IMR-90 (cell line): ENCODE measurements at regions not wholly inside any gene's neighbourhood (a gene's known extent, or its start where the extent isn't known, plus 50 kb on each side); places are given as distances from the start of the nearest gene placed in this dataset.
A peak's percentile ranks its signal among the peaks of the same experiment; 100 is the strongest.

ENCODE experiments used
- ATAC-seq: fragments of 200-7000 bp; cut with Tn5 transposase; 2 replicates; pipeline ENCODE4 v1.9.1; 2020; ENCODE audit warnings: low read depth, mild to moderate bottlenecking, moderate library complexity
- BruUV-seq: library from RNA; stranded (reverse); fragments of 400-500 nt; replicated peaks from 2 replicates; lab custom pipeline; 2021; lab: Mats Ljungman, UMichigan
- CTCF ChIA-PET: fragments of 300-600 bp; formaldehyde crosslinking; extraction: SDS; loops from one replicate; lab custom pipeline; 2021; ENCODE audit warnings: antibody characterized with exemption; lab: Yijun Ruan, JAX
- POLR2A ChIA-PET: fragments of 300-600 bp; sonication (Branson Sonifier 250); formaldehyde crosslinking; loops from one replicate; lab custom pipeline; 2022; ENCODE audit warnings: antibody characterized with exemption; ENCODE audit not compliant: unreplicated experiment; lab: Charles Lee
- DNase-seq: peaks from one replicate; pipeline ENCODE4 v3.0.0; 2013
- H2AFZ ChIP-seq: replicated peaks from 2 replicates; pipeline ENCODE3; 2013; ENCODE audit warnings: low read length, mild to moderate bottlenecking; ENCODE audit not compliant: poor library complexity
- H2AK5ac ChIP-seq: 2 replicates; pipeline ENCODE4 v1.6.1; 2013; ENCODE audit warnings: low read depth, low read length, inconsistent platforms
- H2AK9ac ChIP-seq: replicated peaks from 2 replicates; pipeline ENCODE3; 2013; ENCODE audit warnings: mild to moderate bottlenecking, low read depth, low read length, moderate library complexity; ENCODE audit not compliant: poor library complexity
- H2BK120ac ChIP-seq: 2 replicates; pipeline ENCODE4 v1.6.1; 2013; ENCODE audit warnings: low read depth, low read length, inconsistent platforms
- H2BK15ac ChIP-seq: 3 replicates; pipeline ENCODE4 v1.6.1; 2013; ENCODE audit warnings: low read depth, low read length, inconsistent platforms
- H2BK20ac ChIP-seq: 2 replicates; pipeline ENCODE4 v1.6.1; 2013; ENCODE audit warnings: low read depth, mild to moderate bottlenecking, inconsistent platforms, low read length, moderate library complexity
- H2BK5ac ChIP-seq: 2 replicates; pipeline ENCODE4 v1.6.1; 2013; ENCODE audit warnings: mild to moderate bottlenecking, low read depth, low read length, inconsistent platforms; ENCODE audit not compliant: poor library complexity, severe bottlenecking
- H3K14ac ChIP-seq: replicated peaks from 2 replicates; pipeline ENCODE4 v1.6.1; 2013; ENCODE audit warnings: low read depth, low read length, inconsistent platforms
- H3K18ac ChIP-seq: 2 replicates; pipeline ENCODE4 v1.6.1; 2013; ENCODE audit warnings: low read depth, low read length, control low read depth
- H3K23ac ChIP-seq: 2 replicates; pipeline ENCODE4 v1.6.1; 2013; ENCODE audit warnings: low read depth, low read length, inconsistent platforms
- H3K27ac ChIP-seq: 2 replicates; pipeline ENCODE4 v1.5.1; 2013; ENCODE audit warnings: mild to moderate bottlenecking, control low read depth, low read length; ENCODE audit not compliant: insufficient read depth
- H3K27me3 ChIP-seq: 2 replicates; pipeline ENCODE4 v1.6.1; 2013; ENCODE audit warnings: low read length; ENCODE audit not compliant: control insufficient read depth, insufficient read depth
- H3K36me3 ChIP-seq: 2 replicates; pipeline ENCODE4 v1.6.1; 2013; ENCODE audit warnings: low read length, mixed read lengths; ENCODE audit not compliant: control insufficient read depth, insufficient read depth
- H3K4ac ChIP-seq: 2 replicates; pipeline ENCODE4 v1.6.1; 2013; ENCODE audit warnings: low read depth, low read length, inconsistent platforms
- H3K4me1 ChIP-seq: 2 replicates; pipeline ENCODE4 v1.6.1; 2013; ENCODE audit warnings: low read length, mixed read lengths; ENCODE audit not compliant: control insufficient read depth, insufficient read depth
- H3K4me2 ChIP-seq: 2 replicates; pipeline ENCODE4 v1.6.1; 2013; ENCODE audit warnings: low read depth, mild to moderate bottlenecking, control low read depth, low read length, moderate library complexity
- H3K4me3 ChIP-seq: 2 replicates; pipeline ENCODE4 v1.5.1; 2013; ENCODE audit warnings: low read depth, mild to moderate bottlenecking, control low read depth, low read length, moderate library complexity; ENCODE audit not compliant: insufficient read depth
- H3K56ac ChIP-seq: 2 replicates; pipeline ENCODE4 v1.6.1; 2013; ENCODE audit warnings: low read length, inconsistent platforms; ENCODE audit not compliant: insufficient read depth; ENCODE audit errors: extremely low read depth
- H3K79me1 ChIP-seq, 2 experiments: 2 replicates each; pipeline ENCODE4 v1.6.1; 2013; ENCODE audit warnings: low read length in 2 of 2, inconsistent platforms in 1 of 2, low read depth in 1 of 2
- H3K9ac ChIP-seq: 2 replicates; pipeline ENCODE4 v1.6.1; 2013; ENCODE audit warnings: low read depth, low read length, control low read depth
- H3K9me1 ChIP-seq: 2 replicates; pipeline ENCODE4 v1.6.1; 2013; ENCODE audit warnings: low read length, inconsistent platforms; ENCODE audit not compliant: insufficient read depth
- H3K9me3 ChIP-seq: 2 replicates; pipeline ENCODE4 v1.6.1; 2013; ENCODE audit warnings: low read length; ENCODE audit not compliant: control insufficient read depth, insufficient read depth
- H4K20me1 ChIP-seq: 2 replicates; pipeline ENCODE4 v1.6.1; 2013; ENCODE audit warnings: low read length, inconsistent platforms; ENCODE audit not compliant: insufficient read depth
- H4K5ac ChIP-seq: 2 replicates; pipeline ENCODE4 v1.6.1; 2013; ENCODE audit warnings: mild to moderate bottlenecking, low read depth, low read length, control low read depth
- H4K8ac ChIP-seq, 2 experiments: 2 replicates each; pipeline ENCODE4 v1.6.1; 2013; ENCODE audit warnings: low read depth in 2 of 2, low read length in 2 of 2, control low read depth in 1 of 2, inconsistent platforms in 1 of 2
- H4K91ac ChIP-seq: 2 replicates; pipeline ENCODE4 v1.6.1; 2013; ENCODE audit warnings: low read depth, low read length, inconsistent platforms; ENCODE audit not compliant: insufficient read depth
- CHD1 ChIP-seq: IDR thresholded peaks from 2 replicates; pipeline ENCODE4 v1.6.1; 2012; ENCODE audit warnings: low read depth, low read length, improper control_type of control experiment
- RAD21 ChIP-seq: IDR thresholded peaks from 2 replicates; pipeline ENCODE4 v1.6.1; 2012; ENCODE audit warnings: low read length, improper control_type of control experiment
- RCOR1 ChIP-seq: IDR thresholded peaks from 2 replicates; pipeline ENCODE4 v1.6.1; 2012; ENCODE audit warnings: mild to moderate bottlenecking, low read length, improper control_type of control experiment; ENCODE audit not compliant: insufficient replicate concordance
- WGBS, 2 experiments: methylation state at CpG; one replicate each; pipeline versions ENCODE4 v1.1.5 to v1.1.7; 2013; ENCODE audit warnings: missing lambda C conversion rate in 2 of 2; ENCODE audit not compliant: insufficient read length in 1 of 2; ENCODE audit errors: extremely low coverage in 2 of 2; 5-methylcytosine and 5-hydroxymethylcytosine counted together
- dilution Hi-C: fragments of 300-500 bp; cut with HindIII; formaldehyde crosslinking; loops from one replicate; pipeline ENCODE4 v1.14.3; 2018; ENCODE audit warnings: low sequenced_read_pairs; ENCODE audit not compliant: unreplicated experiment
- in situ Hi-C: fragments of 300-500 bp; cut with MboI; formaldehyde crosslinking; loops from 3 replicates; pipeline ENCODE4 v1.14.3; 2019; ENCODE audit warnings: low sequenced_read_pairs, inconsistent platforms, mixed read lengths
- intact Hi-C: fragments of 100-400 bp; cut with micrococcal nuclease; formaldehyde crosslinking; loops from 2 replicates; pipeline ENCODE4 v1.10.0; 2022

GRCh38 chr16:24670623-24671454 lies 58.6 kb upstream of the TNRC6A start (continued):
- no peak for TF ChIP-seq RAD21

GRCh38 chr16:24671455-24671954 lies 57.9 kb upstream of the TNRC6A start:
- Histone ChIP-seq H2BK5ac (peak overlapping the region; percentile 30), H4K5ac (no peak overlapping the region; the same call in 1 of the 2 replicates), H3K9me1 (peaks cover 13% of the 10 kb centered on the region), H3K9ac (no peak overlapping the region), H3K27me3 (no peaks in the 10 kb centered on the region), H2BK120ac (peak overlapping the region; percentile 63), H3K23ac (peak overlapping the region; percentile 61; the same call in 1 of the 2 replicates), H3K27ac (peak overlapping the region; percentile 3), H3K56ac (no peak overlapping the region), H3K4ac (peak overlapping the region; percentile 47), H2AFZ (peak overlapping the region; percentile 89), H3K18ac (0 out of 2 replicates have a peak overlapping the region, but pooled peaks have one; percentile 0), H3K14ac (peak overlapping the region; percentile 15; the same call in 1 of the 2 replicates), H3K4me3 (no peak overlapping the region), H2BK15ac (peak overlapping the region; percentile 43), H3K4me1 (peaks cover 9% of the 10 kb centered on the region), H4K20me1 (no peaks in the 10 kb centered on the region), H3K9me3 (no peaks in the 10 kb centered on the region), H3K4me2 (peak overlapping the region; percentile 54), H2BK20ac (peak overlapping the region; percentile 29), H3K79me1 (peaks cover 0 to 3% of the 10 kb centered on the region in 2 experiments; a peak in 1 of 4 replicates), H3K36me3 (no peaks in the 10 kb centered on the region), H4K91ac (peak overlapping the region; percentile 35; the same call in 1 of the 2 replicates), H4K8ac (peak overlapping the region in 1 of 2 experiments; percentile 62; a peak in 3 of 4 replicates), H2AK9ac (peak overlapping the region; percentile 80), H2AK5ac (peak overlapping the region; percentile 95)
- no TSS peak for BruUV-seq
- peak; percentile 7; the same call in 1 of the 2 replicates for TF ChIP-seq RAD21
- TF ChIP-seq RCOR1: peak; percentile 89
- TF ChIP-seq CHD1: no peak
- WGBS, 2 experiments: 84% methylated on average over 6 of the region's 10 CpGs; no CpG with 5 or more reads in 1 of the 2 experiments
- dilution Hi-C loops: no loop called here
- DNase-seq (no peak), ATAC-seq (no peak)
- ChIA-PET CTCF (interaction anchor here (0.6 to 1.9 kb wide), 3 partner anchors 10 to 60 kb away, joined by 3 to 5 read pairs (median 3); no protein-coding TSS in a partner anchor), POLR2A (no interaction called here)
- in situ Hi-C loops: no loop called here
- intact Hi-C loops: loop anchor here (1.0 to 2.0 kb wide), 2 partner anchors 21 to 25 kb away; no protein-coding TSS in a partner anchor
